H1 (cell line): ENCODE measurements at regions not wholly inside any gene's neighbourhood (a gene's known extent, or its start where the extent isn't known, plus 50 kb on each side); places are given as distances from the start of the nearest gene placed in this dataset.

Source experiments
- BCL11A ChIP-seq, 2 experiments: IDR thresholded peaks; one replicate each; pipeline ENCODE4 v1.6.1; 2011; ENCODE audit warnings: low read depth in 2 of 2, low read length in 2 of 2, mild to moderate bottlenecking in 2 of 2
- CTBP2 ChIP-seq: IDR thresholded peaks from 2 replicates; pipeline ENCODE4 v1.7.0; 2011; ENCODE audit warnings: borderline replicate concordance, mild to moderate bottlenecking, moderate library complexity, mixed read lengths, low read length; ENCODE audit not compliant: insufficient read depth, insufficient read length
- YY1 ChIP-seq: IDR thresholded peaks from 2 replicates; pipeline ENCODE4 v1.6.1; 2011; ENCODE audit warnings: low read depth, mild to moderate bottlenecking, low read length

- TF ChIP-seq CTBP2, result no peak
- no peak for TF ChIP-seq YY1
- TF ChIP-seq BCL11A (IDR thresholded peaks at IDR 0.05; ENCODE audit: low read depth in 2 of 2, low read length in 2 of 2), result no peak
Observed at GRCh38 chr1:82486468-82486867, 685.7 kb downstream of the ADGRL2 start (continued).
